NT2/D1 (cell line): ENCODE measurements at regions not wholly inside any gene's neighbourhood (a gene's known extent, or its start where the extent isn't known, plus 50 kb on each side); places are given as distances from the start of the nearest gene placed in this dataset.
"Not testable (repeated sequence)": the region's sequence is repeated elsewhere in the genome, so short reads cannot be mapped to it uniquely, and the experiment has no call there.

Experiments used
- DNase-seq: peaks from one replicate; pipeline ENCODE4 v3.0.0-alpha.2; 2011; ENCODE audit warnings: low read depth, low spot score
- H3K27me3 ChIP-seq: 2 replicates; pipeline ENCODE4 v1.6.0; 2011; ENCODE audit warnings: mild to moderate bottlenecking; ENCODE audit not compliant: insufficient read length, insufficient read depth
- H3K36me3 ChIP-seq: 2 replicates; pipeline ENCODE4 v1.6.1; 2011; ENCODE audit warnings: mild to moderate bottlenecking, low read length, mixed read lengths; ENCODE audit not compliant: insufficient read depth, insufficient read length
- H3K4me1 ChIP-seq: 2 replicates; pipeline ENCODE4 v1.5.1; 2011; ENCODE audit not compliant: insufficient read depth, insufficient read length
- H3K4me3 ChIP-seq: 2 replicates; pipeline ENCODE4 v1.5.1; 2011; ENCODE audit warnings: low read depth; ENCODE audit not compliant: insufficient read length
- H3K9ac ChIP-seq: 2 replicates; pipeline ENCODE4 v1.6.0; 2011; ENCODE audit warnings: low read depth; ENCODE audit not compliant: insufficient read length
- H3K9me3 ChIP-seq: 2 replicates; pipeline ENCODE4 v1.5.1; 2011; ENCODE audit warnings: mild to moderate bottlenecking, low read length; ENCODE audit not compliant: insufficient read depth
- SUZ12 ChIP-seq: IDR thresholded peaks from 2 replicates; pipeline ENCODE4 v1.6.1; 2011; ENCODE audit not compliant: insufficient read length, insufficient read depth; ENCODE audit errors: extremely low read depth
- YY1 ChIP-seq: IDR thresholded peaks from 2 replicates; pipeline ENCODE4 v1.6.1; 2011; ENCODE audit not compliant: insufficient read length, insufficient read depth
- ZNF274 ChIP-seq: IDR thresholded peaks from 2 replicates; pipeline ENCODE4 v1.6.1; 2011; ENCODE audit warnings: mild to moderate bottlenecking, low read depth, low read length

DNA sequence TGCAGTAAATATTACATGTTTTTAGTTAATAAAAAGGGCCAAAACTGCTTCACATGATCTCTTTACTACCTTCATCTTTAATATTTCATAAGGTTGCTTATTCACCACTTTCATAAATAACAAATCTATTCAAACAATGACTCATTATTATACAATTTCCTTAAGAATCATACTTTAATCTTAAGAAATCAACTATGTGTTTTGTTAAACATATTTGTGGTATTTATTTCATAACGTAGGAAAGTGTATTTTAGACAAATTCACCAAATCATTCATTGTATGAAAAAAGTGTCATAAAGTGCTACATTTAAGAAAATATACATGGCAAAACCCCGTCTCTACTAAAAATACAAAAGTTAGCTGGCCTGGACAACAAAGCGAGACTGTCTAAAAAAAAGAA lies 150.5 kb upstream of the RXFP1 start:
- no peak for DNase-seq
- no peaks in the 10 kb centered on the region for H3K36me3 ChIP-seq
- TF ChIP-seq SUZ12 (no peak), YY1 (no peak), ZNF274 (no peak)

DNA sequence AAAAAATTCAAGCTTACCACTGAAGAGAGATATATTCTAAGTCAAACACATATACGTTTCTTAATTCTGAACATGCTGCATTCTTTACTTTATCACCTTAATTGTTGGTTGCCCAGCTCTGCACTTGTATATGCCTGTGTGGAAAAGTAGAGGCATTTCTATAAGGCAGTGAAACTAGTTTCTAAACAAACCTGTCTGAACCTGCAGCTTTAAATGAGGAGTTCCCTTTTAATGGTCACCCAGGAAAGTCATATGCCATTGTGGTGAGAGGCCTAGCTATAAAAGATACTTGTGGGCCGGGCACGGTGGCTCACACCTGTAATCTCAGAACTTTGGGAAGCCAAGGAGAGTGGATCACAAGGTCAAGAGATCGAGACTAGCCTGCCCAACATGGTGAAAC lies 147.4 kb upstream of the RXFP1 start:
- DNase-seq = no peak
- Histone ChIP-seq H3K9ac (no peak overlapping the region), H3K4me1 (no peaks in the 10 kb centered on the region), H3K36me3 (no peaks in the 10 kb centered on the region), H3K9me3 (no peaks in the 10 kb centered on the region), H3K4me3 (no peak overlapping the region), H3K27me3 (no peaks in the 10 kb centered on the region)
- no peak for TF ChIP-seq SUZ12

More for the DNA sequence above, 150.5 kb upstream of the RXFP1 start:
- Histone ChIP-seq H3K9ac (no peak overlapping the region), H3K4me1 (no peaks in the 10 kb centered on the region), H3K4me3 (no peak overlapping the region), H3K9me3 (no peaks in the 10 kb centered on the region), H3K27me3 (no peaks in the 10 kb centered on the region)

GRCh38 chr4:158376106-158376840 lies 145.4 kb upstream of the RXFP1 start:
- DNase-seq = no peak
- Histone ChIP-seq H3K36me3 (no peaks in the 10 kb centered on the region), H3K4me1 (no peaks in the 10 kb centered on the region), H3K9me3 (no peaks in the 10 kb centered on the region), H3K4me3 (no peak overlapping the region), H3K9ac (no peak overlapping the region), H3K27me3 (no peaks in the 10 kb centered on the region)
- TF ChIP-seq ZNF274 = no peak

- Histone ChIP-seq H3K36me3 (no peaks in the 10 kb centered on the region), H3K4me3 (no peak overlapping the region), H3K9me3 (no peaks in the 10 kb centered on the region), H3K9ac (no peak overlapping the region), H3K4me1 (no peaks in the 10 kb centered on the region), H3K27me3 (no peaks in the 10 kb centered on the region)
- DNase-seq = no peak
- TF ChIP-seq SUZ12 (no peak), ZNF274 (no peak), YY1 (no peak)
Measured at GRCh38 chr4:158384414-158384813, 137.3 kb upstream of the RXFP1 start.

DNA sequence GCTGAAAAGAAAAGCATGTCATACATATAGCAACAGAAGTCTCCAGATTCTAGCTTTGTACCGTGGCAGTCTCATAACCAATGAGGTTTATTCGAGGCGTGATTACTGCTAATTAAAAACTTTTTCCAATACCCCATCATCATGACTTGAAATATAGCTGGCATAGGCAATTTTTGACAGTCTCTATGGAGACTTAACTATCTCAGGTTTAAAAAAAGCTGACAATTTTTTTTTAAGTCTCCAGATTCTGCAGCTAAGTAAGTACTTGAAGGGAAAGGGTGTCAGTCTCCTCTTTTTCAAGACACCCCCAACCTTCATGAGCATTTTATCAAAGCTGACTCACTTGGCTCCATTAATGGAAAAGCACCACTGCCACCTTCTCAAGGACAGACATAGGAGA lies 126.3 kb upstream of the RXFP1 start:
- no peak for TF ChIP-seq ZNF274
- TF ChIP-seq SUZ12 = no peak
- Histone ChIP-seq H3K9ac (no peak overlapping the region), H3K27me3 (no peaks in the 10 kb centered on the region), H3K4me1 (no peaks in the 10 kb centered on the region), H3K4me3 (no peak overlapping the region), H3K9me3 (no peaks in the 10 kb centered on the region), H3K36me3 (no peaks in the 10 kb centered on the region)
- no peak for DNase-seq

GRCh38 chr4:158395889-158396288 lies 125.8 kb upstream of the RXFP1 start:
- Histone ChIP-seq H3K9ac (no peak overlapping the region), H3K36me3 (no peaks in the 10 kb centered on the region), H3K27me3 (no peaks in the 10 kb centered on the region), H3K4me1 (no peaks in the 10 kb centered on the region), H3K9me3 (no peaks in the 10 kb centered on the region), H3K4me3 (no peak overlapping the region)
- DNase-seq = no peak
- TF ChIP-seq ZNF274 (no peak), YY1 (no peak), SUZ12 (no peak)

DNA sequence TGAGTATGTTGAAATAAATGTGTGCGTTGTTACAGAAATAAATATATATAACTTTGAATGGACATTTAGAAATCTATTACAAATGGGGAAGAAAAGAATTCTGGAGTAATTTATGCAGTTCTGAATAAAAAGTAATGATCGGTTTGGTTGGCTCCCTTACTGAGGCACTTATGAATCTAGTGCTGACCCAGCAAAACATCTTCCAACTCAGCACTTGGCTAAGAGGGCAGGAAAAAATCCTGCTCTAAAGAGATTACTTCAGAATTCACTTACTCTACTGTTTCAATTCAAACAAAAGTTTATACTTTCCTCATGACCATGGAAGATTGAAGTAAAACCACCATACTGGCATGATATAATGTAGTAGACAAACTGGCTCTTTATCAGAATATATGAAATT lies 123.9 kb upstream of the RXFP1 start:
- DNase-seq = no peak
- H3K9ac ChIP-seq = no peak overlapping the region
- H3K36me3 ChIP-seq = no peaks in the 10 kb centered on the region
- TF ChIP-seq YY1 = no peak
- TF ChIP-seq ZNF274 = no peak
- no peak for TF ChIP-seq SUZ12
- no peaks in the 10 kb centered on the region for H3K9me3 ChIP-seq
- no peaks in the 10 kb centered on the region for H3K4me1 ChIP-seq
- H3K4me3 ChIP-seq = no peak overlapping the region
- no peaks in the 10 kb centered on the region for H3K27me3 ChIP-seq

GRCh38 chr4:158407961-158408360 lies 113.7 kb upstream of the RXFP1 start:
- not testable (repeated sequence) for DNase-seq, H3K4me1 ChIP-seq, H3K9me3 ChIP-seq, H3K36me3 ChIP-seq, H3K27me3 ChIP-seq, H3K9ac ChIP-seq, H3K4me3 ChIP-seq
